Gastrocnemius medialis (tissue), 4 donors: ENCODE measurements at regions not wholly inside any gene's neighbourhood (a gene's known extent, or its start where the extent isn't known, plus 50 kb on each side); places are given as distances from the start of the nearest gene placed in this dataset.

Experiments used
- CTCF ChIP-seq, 5 experiments: fragments of 450-650 bp in 3 of 5; fragments of 200-600 bp in 2 of 5; sonication (generic) in 2 of 5; IDR thresholded peaks in 4 of 5; conservative IDR thresholded peaks in 1 of 5; 1 replicate in 4 of 5; 2 replicates in 1 of 5; pipeline ENCODE4 v1.5.1; 2016 to 2019; ENCODE audit warnings: antibody characterized with exemption in 5 of 5, mild to moderate bottlenecking in 3 of 5, moderate library complexity in 3 of 5
- POLR2A ChIP-seq, 2 donors: fragments of 450-650 bp; IDR thresholded peaks; one replicate each; pipeline ENCODE4 v1.6.1; 2017; ENCODE audit warnings: antibody characterized with exemption in 2 of 2, mild to moderate bottlenecking in 2 of 2, moderate library complexity in 2 of 2

GRCh38 chr10:10093021-10093420 is 924.7 kb upstream of the CELF2 start:
- TF ChIP-seq CTCF (IDR thresholded peaks at IDR 0.05 in 4 of 5, conservative IDR thresholded peaks at IDR 0.05 in 1 of 5) (no peak), POLR2A (IDR thresholded peaks at IDR 0.05) (no peak)
